Keratinocyte (primary cell): ENCODE measurements at regions not wholly inside any gene's neighbourhood (a gene's known extent, or its start where the extent isn't known, plus 50 kb on each side); places are given as distances from the start of the nearest gene placed in this dataset.

Experiments
- DNase-seq: peaks from one replicate; pipeline ENCODE4 v3.0.0-alpha.2; 2011; ENCODE audit warnings: low read depth, missing footprints, low spot score
- FAIRE-seq: peaks from 2 replicates; lab custom pipeline; 2011; peaks lifted over from hg19 to GRCh38; lab: Jason Lieb, UNC
- H2AFZ ChIP-seq: 2 replicates; pipeline ENCODE4 v1.6.0; 2012; ENCODE audit warnings: low read length, control low read depth, inconsistent platforms; ENCODE audit not compliant: control insufficient read depth
- H3K27ac ChIP-seq: 2 replicates; pipeline ENCODE4 v1.5.1; 2011; ENCODE audit warnings: low read length; ENCODE audit not compliant: control insufficient read depth, insufficient read depth
- H3K27me3 ChIP-seq: 3 replicates; pipeline ENCODE4 v1.6.0; 2011; ENCODE audit warnings: low read length; ENCODE audit not compliant: control insufficient read depth, insufficient read depth; ENCODE audit errors: extremely low read depth
- H3K36me3 ChIP-seq, 2 experiments: 2 replicates in 1 of 2; 3 replicates in 1 of 2; pipeline ENCODE4 v1.5.1; 2011; ENCODE audit warnings: low read length in 2 of 2, mild to moderate bottlenecking in 1 of 2; ENCODE audit not compliant: control insufficient read depth in 2 of 2, insufficient read depth in 2 of 2; ENCODE audit errors: extremely low read depth in 1 of 2
- H3K4me1 ChIP-seq: 3 replicates; pipeline ENCODE4 v1.5.1; 2011; ENCODE audit warnings: low read length; ENCODE audit not compliant: control insufficient read depth, insufficient read depth; ENCODE audit errors: extremely low read depth
- H3K4me2 ChIP-seq: 3 replicates; pipeline ENCODE4 v1.6.0; 2011; ENCODE audit warnings: low read depth, low read length; ENCODE audit not compliant: control insufficient read depth, insufficient read depth; ENCODE audit errors: extremely low read depth
- H3K4me3 ChIP-seq, 3 experiments: fragments of 200-600 bp in 1 of 3; sonication (generic) in 1 of 3; 2 replicates in 2 of 3; 3 replicates in 1 of 3; pipeline ENCODE4 v1.5.1; 2011 to 2016; ENCODE audit warnings: low read length in 3 of 3, mild to moderate bottlenecking in 3 of 3, control low read depth in 2 of 3, inconsistent platforms in 1 of 3, low read depth in 1 of 3, mixed read lengths in 1 of 3, mixed run types in 1 of 3, moderate library complexity in 1 of 3; ENCODE audit not compliant: control insufficient read depth in 2 of 3, insufficient read depth in 2 of 3; ENCODE audit errors: extremely low read depth in 1 of 3
- H3K79me2 ChIP-seq: 2 replicates; pipeline ENCODE4 v1.6.0; 2012; ENCODE audit warnings: low read length; ENCODE audit not compliant: control insufficient read depth, insufficient read depth
- H3K9ac ChIP-seq: 3 replicates; pipeline ENCODE4 v1.6.0; 2011; ENCODE audit warnings: low read length; ENCODE audit not compliant: control insufficient read depth, insufficient read depth; ENCODE audit errors: extremely low read depth
- H3K9me1 ChIP-seq: 3 replicates; pipeline ENCODE4 v1.6.0; 2011; ENCODE audit warnings: low read length; ENCODE audit not compliant: control insufficient read depth, insufficient read depth; ENCODE audit errors: extremely low read depth
- H3K9me3 ChIP-seq: 2 replicates; pipeline ENCODE4 v1.5.1; 2012; ENCODE audit warnings: low read depth, low read length; ENCODE audit not compliant: control insufficient read depth
- H4K20me1 ChIP-seq: 3 replicates; pipeline ENCODE4 v1.6.0; 2011; ENCODE audit warnings: low read length; ENCODE audit not compliant: control insufficient read depth, insufficient read depth; ENCODE audit errors: extremely low read depth
- CTCF ChIP-seq, 3 experiments: IDR thresholded peaks in 1 of 3; conservative IDR thresholded peaks in 1 of 3; optimal IDR thresholded peaks in 1 of 3; 2 replicates in 2 of 3; 3 replicates in 1 of 3; pipeline versions ENCODE3 to v1.5.1; 2011; ENCODE audit warnings: low read length in 3 of 3, mild to moderate bottlenecking in 3 of 3, moderate library complexity in 2 of 3, control low read depth in 1 of 3, inconsistent platforms in 1 of 3; ENCODE audit not compliant: insufficient read depth in 2 of 3; ENCODE audit errors: extremely low read depth in 1 of 3
- EZH2 ChIP-seq: IDR thresholded peaks from one replicate; pipeline ENCODE4 v1.6.1; 2012; ENCODE audit warnings: inconsistent platforms, mild to moderate bottlenecking, low read length, moderate library complexity
- dilution Hi-C: fragments of 300-500 bp; cut with MboI; formaldehyde crosslinking; loops from one replicate; pipeline ENCODE4 v1.7.0; 2020; ENCODE audit warnings: low sequenced_read_pairs; ENCODE audit not compliant: extremely low pct_ligation_motif_present

- no peak for DNase-seq
- Histone ChIP-seq H3K4me3 (no peak overlapping the region), H3K27ac (no peak overlapping the region), H3K9ac (no peak overlapping the region), H3K9me3 (no peaks in the 10 kb centered on the region), H2AFZ (no peak overlapping the region), H3K4me2 (no peak overlapping the region), H3K27me3 (no peaks in the 10 kb centered on the region), H3K4me1 (no peaks in the 10 kb centered on the region), H3K36me3 (no peaks in the 10 kb centered on the region), H3K9me1 (no peaks in the 10 kb centered on the region), H3K79me2 (no peaks in the 10 kb centered on the region), H4K20me1 (no peaks in the 10 kb centered on the region)
- no peak for FAIRE-seq
- TF ChIP-seq CTCF (optimal IDR thresholded peaks at IDR 0.05 in 1 of 3, IDR thresholded peaks at IDR 0.05 in 1 of 3, conservative IDR thresholded peaks at IDR 0.05 in 1 of 3; ENCODE audit: extremely low read depth in 1 of 3, insufficient read depth in 2 of 3, low read length in 3 of 3) (no peak), EZH2 (no peak)
- dilution Hi-C loops = no loop called here
Measured at GRCh38 chr18:53907921-53908320, 316.5 kb downstream of the MBD2 start.

- H3K9me1 ChIP-seq = no peaks in the 10 kb centered on the region
- dilution Hi-C loops = no loop called here
- H3K4me3 ChIP-seq = no peak overlapping the region
- TF ChIP-seq EZH2 = no peak
- TF ChIP-seq CTCF (optimal IDR thresholded peaks at IDR 0.05 in 1 of 3, IDR thresholded peaks at IDR 0.05 in 1 of 3, conservative IDR thresholded peaks at IDR 0.05 in 1 of 3; ENCODE audit: extremely low read depth in 1 of 3, insufficient read depth in 2 of 3, low read length in 3 of 3) = no peak
- H3K4me2 ChIP-seq = no peak overlapping the region
- FAIRE-seq (no peak), DNase-seq (no peak)
- H3K27me3 ChIP-seq = no peaks in the 10 kb centered on the region
- no peaks in the 10 kb centered on the region for H3K9me3 ChIP-seq
- H2AFZ ChIP-seq = no peak overlapping the region
- no peak overlapping the region for H3K9ac ChIP-seq
- H3K27ac ChIP-seq = no peak overlapping the region
- no peaks in the 10 kb centered on the region for H3K79me2 ChIP-seq
- H3K36me3 ChIP-seq = no peaks in the 10 kb centered on the region
- H4K20me1 ChIP-seq = no peaks in the 10 kb centered on the region
- no peaks in the 10 kb centered on the region for H3K4me1 ChIP-seq
Measured at GRCh38 chr18:53906681-53907080, 317.8 kb downstream of the MBD2 start.
